Prostate gland (tissue), 2 donors: ENCODE measurements at regions not wholly inside any gene's neighbourhood (a gene's known extent, or its start where the extent isn't known, plus 50 kb on each side); places are given as distances from the start of the nearest gene placed in this dataset.

Experiments used
- DNase-seq: peaks from one replicate; pipeline ENCODE4 v3.0.0-alpha.2; 2019; ENCODE audit warnings: low spot score
- H3K27ac ChIP-seq, 2 donors: fragments of 200-600 bp; sonication (generic); 2 replicates each; pipeline ENCODE4 v1.5.1; 2017 to 2019
- H3K27me3 ChIP-seq: fragments of 200-600 bp; sonication (generic); replicated peaks from 2 replicates; pipeline ENCODE4 v1.5.1; 2019; ENCODE audit not compliant: insufficient read depth
- H3K36me3 ChIP-seq, 2 donors: fragments of 200-600 bp; sonication (generic); 1 replicate in 1 of 2; 2 replicates in 1 of 2; pipeline versions ENCODE4 v1.5.1 to v1.8.1; 2017 to 2019
- H3K4me1 ChIP-seq: fragments of 200-600 bp; sonication (generic); replicated peaks from 2 replicates; pipeline ENCODE4 v1.5.1; 2019
- H3K4me3 ChIP-seq, 2 donors: fragments of 200-600 bp; sonication (generic); 2 replicates each; pipeline ENCODE4 v1.5.1; 2017 to 2019
- H3K9me3 ChIP-seq: fragments of 200-600 bp; sonication (generic); 2 replicates; pipeline ENCODE4 v1.5.1; 2017
- CTCF ChIP-seq, 4 experiments: fragments of 200-600 bp in 2 of 4; fragments of 450-650 bp in 2 of 4; sonication (generic) in 2 of 4; IDR thresholded peaks; 1 replicate in 3 of 4; 2 replicates in 1 of 4; pipeline ENCODE4 v1.5.1; 2016 to 2019; ENCODE audit warnings: antibody characterized with exemption in 4 of 4, mild to moderate bottlenecking in 2 of 4, moderate library complexity in 2 of 4
- POLR2A ChIP-seq: fragments of 450-650 bp; IDR thresholded peaks from one replicate; pipeline ENCODE4 v1.6.1; 2016; ENCODE audit warnings: antibody characterized with exemption, mild to moderate bottlenecking
- POLR2AphosphoS5 ChIP-seq: sonication (generic); formaldehyde crosslinking; IDR thresholded peaks from one replicate; pipeline ENCODE4 v1.6.1; 2017; ENCODE audit warnings: antibody characterized with exemption
- WGBS: methylation state at CpG from one replicate; pipeline ENCODE4 v1.1.5; 2018; 5-methylcytosine and 5-hydroxymethylcytosine counted together
- intact Hi-C: fragments of 100-400 bp; cut with DNase I; formaldehyde crosslinking; loops from one replicate; pipeline ENCODE4 v1.14.2; 2022

GRCh38 chr20:41892031-41892430 lies 273.9 kb upstream of the CHD6 start:
- TF ChIP-seq CTCF (IDR thresholded peaks at IDR 0.05) = no peak
- TF ChIP-seq POLR2AphosphoS5 = no peak
- TF ChIP-seq POLR2A = no peak
- Histone ChIP-seq H3K36me3 (no peaks in the 10 kb centered on the region), H3K4me1 (no peaks in the 10 kb centered on the region), H3K27me3 (no peaks in the 10 kb centered on the region), H3K9me3 (no peaks in the 10 kb centered on the region), H3K27ac (no peak overlapping the region), H3K4me3 (no peak overlapping the region)
- 85% methylated on average over 5 of the region's 5 CpGs for WGBS
- intact Hi-C loops = no loop called here
- DNase-seq = no peak

- Histone ChIP-seq H3K27ac (no peak overlapping the region), H3K9me3 (no peaks in the 10 kb centered on the region), H3K4me1 (no peaks in the 10 kb centered on the region), H3K27me3 (no peaks in the 10 kb centered on the region), H3K36me3 (no peaks in the 10 kb centered on the region), H3K4me3 (no peak overlapping the region)
- intact Hi-C loops = no loop called here
- WGBS = 65% methylated on average over 4 of the region's 4 CpGs
- DNase-seq = no peak
- TF ChIP-seq CTCF (IDR thresholded peaks at IDR 0.05) (no peak), POLR2A (no peak), POLR2AphosphoS5 (no peak)
Observed at GRCh38 chr20:41889844-41890224, 271.7 kb upstream of the CHD6 start.

GRCh38 chr20:41889126-41889843 lies 271.1 kb upstream of the CHD6 start:
- intact Hi-C loops = no loop called here
- Histone ChIP-seq H3K4me3 (no peak overlapping the region), H3K36me3 (no peaks in the 10 kb centered on the region), H3K27me3 (no peaks in the 10 kb centered on the region), H3K9me3 (no peaks in the 10 kb centered on the region), H3K4me1 (no peaks in the 10 kb centered on the region), H3K27ac (no peak overlapping the region)
- no peak for DNase-seq
- no peak for TF ChIP-seq POLR2A
- TF ChIP-seq CTCF (IDR thresholded peaks at IDR 0.05) = peak in 2 of 4 experiments; percentile 16 to 17
- WGBS = 83% methylated on average over 3 of the region's 3 CpGs

- TF ChIP-seq POLR2AphosphoS5 = no peak
- TF ChIP-seq POLR2A = no peak
- TF ChIP-seq CTCF (IDR thresholded peaks at IDR 0.05) = no peak
- DNase-seq = no peak
- H3K27ac ChIP-seq = no peak overlapping the region
- 83% methylated on average over 8 of the region's 8 CpGs for WGBS
- H3K36me3 ChIP-seq = no peaks in the 10 kb centered on the region
- no peak overlapping the region for H3K4me3 ChIP-seq
- no peaks in the 10 kb centered on the region for H3K27me3 ChIP-seq
- intact Hi-C loops = no loop called here
- no peaks in the 10 kb centered on the region for H3K4me1 ChIP-seq
- no peaks in the 10 kb centered on the region for H3K9me3 ChIP-seq
Observed at GRCh38 chr20:41888434-41888833, 270.3 kb upstream of the CHD6 start.

- TF ChIP-seq POLR2AphosphoS5 (no peak), CTCF (IDR thresholded peaks at IDR 0.05) (no peak), POLR2A (no peak)
- intact Hi-C loops = no loop called here
- no peak for DNase-seq
Observed at GRCh38 chr20:41887500-41887899, 269.3 kb upstream of the CHD6 start.

More at GRCh38 chr20:41887500-41887899, 269.3 kb upstream of the CHD6 start:
- Histone ChIP-seq H3K4me3 (no peak overlapping the region), H3K4me1 (no peaks in the 10 kb centered on the region), H3K36me3 (no peaks in the 10 kb centered on the region), H3K27me3 (no peaks in the 10 kb centered on the region), H3K27ac (no peak overlapping the region), H3K9me3 (no peaks in the 10 kb centered on the region)
- 82% methylated on average over 8 of the region's 8 CpGs for WGBS
